Vagina (tissue), 2 donors: ENCODE measurements at regions not wholly inside any gene's neighbourhood (a gene's known extent, or its start where the extent isn't known, plus 50 kb on each side); places are given as distances from the start of the nearest gene placed in this dataset.

Experiments
- DNase-seq, 2 donors: peaks; one replicate each; pipeline ENCODE4 v3.0.0-alpha.2; 2017; ENCODE audit errors: extremely low spot score in 2 of 2
- H3K27ac ChIP-seq: fragments of 200-600 bp; sonication (generic); one replicate; pipeline ENCODE4 v1.5.1; 2019
- H3K27me3 ChIP-seq: fragments of 200-600 bp; sonication (generic); one replicate; pipeline ENCODE4 v1.5.1; 2019
- H3K36me3 ChIP-seq, 2 donors: fragments of 200-600 bp; sonication (generic); one replicate each; pipeline ENCODE4 v1.5.1; 2017 to 2019
- H3K4me1 ChIP-seq: fragments of 200-600 bp; sonication (generic); one replicate; pipeline ENCODE4 v1.5.1; 2019
- H3K4me3 ChIP-seq, 2 donors: fragments of 200-600 bp; sonication (generic); 1 replicate in 1 of 2; 2 replicates in 1 of 2; pipeline ENCODE4 v1.5.1; 2016 to 2019
- H3K9me3 ChIP-seq: fragments of 200-600 bp; sonication (generic); one replicate; pipeline ENCODE4 v1.5.1; 2019
- POLR2A ChIP-seq, 2 donors: fragments of 450-650 bp; IDR thresholded peaks; one replicate each; pipeline ENCODE4 v1.6.1; 2017; ENCODE audit warnings: antibody characterized with exemption in 2 of 2, mild to moderate bottlenecking in 2 of 2, moderate library complexity in 2 of 2
- POLR2AphosphoS5 ChIP-seq, 2 donors: sonication (generic); formaldehyde crosslinking; IDR thresholded peaks; one replicate each; pipeline ENCODE4 v1.9.0; 2017; ENCODE audit warnings: antibody characterized with exemption in 2 of 2, mild to moderate bottlenecking in 2 of 2, low read depth in 1 of 2; ENCODE audit not compliant: insufficient read depth in 1 of 2
- intact Hi-C: fragments of 100-400 bp; cut with DNase I; formaldehyde crosslinking; loops from one replicate; pipeline ENCODE4 v1.15.1; 2023
- TF ChIP-seq, protein P1 (sequence below), 3 experiments: fragments of 450-650 bp in 2 of 3; fragments of 200-600 bp in 1 of 3; sonication (generic) in 1 of 3; IDR thresholded peaks; one replicate each; pipeline ENCODE4 v1.5.1; 2017 to 2019; ENCODE audit warnings: antibody characterized with exemption in 3 of 3, mild to moderate bottlenecking in 2 of 3, moderate library complexity in 2 of 3

DNA sequence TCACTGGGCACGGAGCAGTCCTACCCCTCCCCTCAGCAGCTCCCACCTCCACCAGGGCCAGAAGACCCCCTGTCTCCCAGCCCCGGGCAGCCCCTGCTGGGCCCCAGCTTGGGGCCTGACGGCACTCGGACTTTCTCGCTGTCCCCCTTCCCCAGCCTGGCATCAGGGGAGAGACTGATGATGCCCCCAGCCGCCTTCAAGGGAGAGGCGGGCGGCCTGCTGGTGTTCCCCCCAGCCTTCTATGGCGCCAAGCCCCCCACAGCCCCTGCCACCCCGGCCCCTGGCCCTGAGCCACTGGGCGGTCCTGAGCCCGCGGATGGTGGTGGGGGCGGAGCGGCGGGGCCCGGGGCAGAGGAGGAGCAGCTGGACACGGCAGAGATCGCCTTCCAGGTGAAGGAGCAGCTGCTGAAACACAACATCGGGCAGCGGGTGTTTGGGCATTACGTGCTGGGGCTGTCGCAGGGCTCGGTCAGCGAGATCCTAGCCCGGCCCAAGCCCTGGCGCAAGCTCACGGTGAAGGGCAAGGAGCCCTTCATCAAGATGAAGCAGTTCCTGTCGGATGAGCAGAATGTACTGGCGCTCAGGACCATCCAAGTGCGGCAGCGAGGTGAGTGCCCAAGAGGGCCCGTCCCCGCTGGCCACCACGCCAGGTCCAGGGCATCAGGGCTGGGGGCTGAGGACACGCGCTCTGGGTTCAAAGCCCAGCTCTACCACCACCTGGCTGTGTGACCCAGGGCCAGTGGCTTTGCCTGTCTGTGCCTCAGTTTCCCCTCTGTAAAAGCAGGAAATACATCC, 58.6 kb downstream of the PHETA1 start:
- H3K27ac ChIP-seq, result no peak overlapping the region
- intact Hi-C loops, result no loop called here
- peaks cover 1% of the 10 kb centered on the region for H3K9me3 ChIP-seq
- no peak for DNase-seq
- H3K27me3 ChIP-seq, result no peaks in the 10 kb centered on the region
- H3K4me3 ChIP-seq, result no peak overlapping the region
- TF ChIP-seq, protein P1, sequence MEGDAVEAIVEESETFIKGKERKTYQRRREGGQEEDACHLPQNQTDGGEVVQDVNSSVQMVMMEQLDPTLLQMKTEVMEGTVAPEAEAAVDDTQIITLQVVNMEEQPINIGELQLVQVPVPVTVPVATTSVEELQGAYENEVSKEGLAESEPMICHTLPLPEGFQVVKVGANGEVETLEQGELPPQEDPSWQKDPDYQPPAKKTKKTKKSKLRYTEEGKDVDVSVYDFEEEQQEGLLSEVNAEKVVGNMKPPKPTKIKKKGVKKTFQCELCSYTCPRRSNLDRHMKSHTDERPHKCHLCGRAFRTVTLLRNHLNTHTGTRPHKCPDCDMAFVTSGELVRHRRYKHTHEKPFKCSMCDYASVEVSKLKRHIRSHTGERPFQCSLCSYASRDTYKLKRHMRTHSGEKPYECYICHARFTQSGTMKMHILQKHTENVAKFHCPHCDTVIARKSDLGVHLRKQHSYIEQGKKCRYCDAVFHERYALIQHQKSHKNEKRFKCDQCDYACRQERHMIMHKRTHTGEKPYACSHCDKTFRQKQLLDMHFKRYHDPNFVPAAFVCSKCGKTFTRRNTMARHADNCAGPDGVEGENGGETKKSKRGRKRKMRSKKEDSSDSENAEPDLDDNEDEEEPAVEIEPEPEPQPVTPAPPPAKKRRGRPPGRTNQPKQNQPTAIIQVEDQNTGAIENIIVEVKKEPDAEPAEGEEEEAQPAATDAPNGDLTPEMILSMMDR (IDR thresholded peaks at IDR 0.05), result no peak
- TF ChIP-seq POLR2AphosphoS5 (IDR thresholded peaks at IDR 0.05; ENCODE audit: insufficient read depth in 1 of 2, low read depth in 1 of 2) (no peak), POLR2A (IDR thresholded peaks at IDR 0.05) (no peak)
- H3K4me1 ChIP-seq, result no peaks in the 10 kb centered on the region
- no peaks in the 10 kb centered on the region for H3K36me3 ChIP-seq

DNA sequence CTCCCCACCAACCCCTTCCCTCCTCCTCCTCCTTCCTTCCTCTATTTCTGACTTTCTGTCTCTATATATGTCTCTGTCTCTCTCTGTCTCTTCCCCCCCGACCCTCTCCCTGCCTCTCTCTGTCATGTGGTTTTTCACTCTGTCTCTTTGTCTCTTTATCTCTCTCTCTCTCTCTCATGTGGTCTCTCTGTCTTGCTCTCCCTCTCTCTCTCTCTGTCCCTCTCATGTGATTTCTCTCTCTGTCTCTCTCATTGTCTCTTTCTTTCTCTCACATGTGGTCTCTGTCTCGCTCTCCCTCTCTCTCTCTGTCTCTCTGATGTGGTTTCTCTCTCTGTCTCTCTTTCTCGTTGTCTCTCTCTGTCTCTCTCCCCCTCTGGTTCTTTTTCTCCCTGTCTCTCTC, 59.3 kb downstream of the PHETA1 start:
- intact Hi-C loops, result loop anchor here (10.0 kb wide), 1 partner anchor 375 kb away; no protein-coding TSS in a partner anchor
- no peaks in the 10 kb centered on the region for H3K27me3 ChIP-seq
- no peaks in the 10 kb centered on the region for H3K4me1 ChIP-seq
- no peak overlapping the region for H3K4me3 ChIP-seq
- H3K27ac ChIP-seq, result no peak overlapping the region
- no peak for DNase-seq
- no peaks in the 10 kb centered on the region for H3K36me3 ChIP-seq
- TF ChIP-seq POLR2A (IDR thresholded peaks at IDR 0.05) (no peak), POLR2AphosphoS5 (IDR thresholded peaks at IDR 0.05; ENCODE audit: insufficient read depth in 1 of 2, low read depth in 1 of 2) (no peak)
- TF ChIP-seq, protein P1 (IDR thresholded peaks at IDR 0.05), result no peak
- peaks cover 8% of the 10 kb centered on the region for H3K9me3 ChIP-seq

DNA sequence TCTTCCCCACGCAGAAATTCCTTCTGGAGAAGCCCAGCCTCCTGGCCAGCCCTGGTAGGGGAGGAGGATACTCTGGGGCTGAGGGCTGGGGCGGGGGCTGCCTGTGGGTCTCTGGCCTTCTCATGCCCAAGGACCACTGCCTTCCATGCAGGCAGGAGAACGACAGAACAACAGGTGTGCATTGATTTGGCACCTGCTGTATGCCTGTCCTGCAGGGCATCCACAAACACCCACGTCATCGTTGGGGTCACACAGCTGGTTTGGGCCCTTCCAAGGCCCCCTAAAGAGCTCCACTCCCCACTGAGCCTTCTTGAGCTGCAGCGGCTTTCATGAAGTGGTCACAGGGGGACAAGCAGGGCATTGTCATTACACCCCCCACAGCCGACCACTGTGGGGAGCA, 60.4 kb downstream of the PHETA1 start:
- DNase-seq, result no peak
- H3K27ac ChIP-seq, result no peak overlapping the region
- H3K9me3 ChIP-seq, result peaks cover 10% of the 10 kb centered on the region
- no peak overlapping the region for H3K4me3 ChIP-seq
- intact Hi-C loops, result loop anchor here (10.0 kb wide), 1 partner anchor 374 kb away; no protein-coding TSS in a partner anchor
- no peak for TF ChIP-seq POLR2A (IDR thresholded peaks at IDR 0.05)
- TF ChIP-seq POLR2AphosphoS5 (IDR thresholded peaks at IDR 0.05; ENCODE audit: insufficient read depth in 1 of 2, low read depth in 1 of 2), result no peak
- TF ChIP-seq, protein P1 (IDR thresholded peaks at IDR 0.05), result no peak
- no peaks in the 10 kb centered on the region for H3K4me1 ChIP-seq
- H3K27me3 ChIP-seq, result no peaks in the 10 kb centered on the region
- H3K36me3 ChIP-seq, result no peaks in the 10 kb centered on the region

GRCh38 chr12:111304642-111305071, 64.2 kb downstream of the PHETA1 start:
- TF ChIP-seq, protein P1 (IDR thresholded peaks at IDR 0.05), result no peak
- H3K27ac ChIP-seq, result no peak overlapping the region
- intact Hi-C loops, result loop anchor here (10.0 kb wide), 1 partner anchor 370 kb away; no protein-coding TSS in a partner anchor
- peaks cover 10% of the 10 kb centered on the region for H3K9me3 ChIP-seq
- DNase-seq, result no peak
- H3K4me1 ChIP-seq, result no peaks in the 10 kb centered on the region
- no peak overlapping the region for H3K4me3 ChIP-seq
- H3K27me3 ChIP-seq, result no peaks in the 10 kb centered on the region
- H3K36me3 ChIP-seq, result no peaks in the 10 kb centered on the region

DNA sequence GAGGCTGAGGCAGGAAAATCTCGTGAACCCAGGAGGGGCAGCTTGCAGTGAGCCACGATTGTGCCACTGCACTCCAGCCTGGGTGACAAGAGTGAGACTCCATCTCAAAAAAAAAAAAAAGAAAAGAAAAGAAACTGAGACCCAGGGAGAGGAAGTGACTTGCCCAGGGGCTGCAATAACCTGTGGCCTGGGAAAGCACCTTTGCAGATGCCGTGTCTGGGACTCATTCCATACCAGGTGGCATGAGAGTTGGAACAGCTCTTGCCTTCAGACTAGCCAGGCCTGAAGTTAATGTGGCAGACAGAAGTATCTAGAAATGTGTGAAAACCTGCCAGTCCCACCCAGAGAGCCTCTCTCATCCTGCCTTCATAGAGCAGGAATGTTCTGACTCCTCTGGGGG, 65.4 kb downstream of the PHETA1 start:
- peaks cover 10% of the 10 kb centered on the region for H3K9me3 ChIP-seq
- H3K36me3 ChIP-seq, result no peaks in the 10 kb centered on the region
- no peak overlapping the region for H3K27ac ChIP-seq
- intact Hi-C loops, result loop anchor here (10.0 kb wide), 1 partner anchor 369 kb away; no protein-coding TSS in a partner anchor
- no peak overlapping the region for H3K4me3 ChIP-seq
- H3K27me3 ChIP-seq, result no peaks in the 10 kb centered on the region
- no peak for DNase-seq
- TF ChIP-seq POLR2AphosphoS5 (IDR thresholded peaks at IDR 0.05; ENCODE audit: insufficient read depth in 1 of 2, low read depth in 1 of 2) (no peak), POLR2A (IDR thresholded peaks at IDR 0.05) (no peak)
- TF ChIP-seq, protein P1 (IDR thresholded peaks at IDR 0.05), result no peak
- no peaks in the 10 kb centered on the region for H3K4me1 ChIP-seq
